Body of pancreas (tissue), 4 donors: ENCODE measurements at regions not wholly inside any gene's neighbourhood (a gene's known extent, or its start where the extent isn't known, plus 50 kb on each side); places are given as distances from the start of the nearest gene placed in this dataset.
"Not testable (repeated sequence)": the region's sequence is repeated elsewhere in the genome, so short reads cannot be mapped to it uniquely, and the experiment has no call there.

Source experiments
- ATAC-seq: fragments of 150-250 bp; one replicate; pipeline ENCODE4 v1.9.1; 2016
- DNase-seq, 4 donors: peaks; one replicate each; pipeline ENCODE4 v3.0.0-alpha.2; 2019
- H3K27ac ChIP-seq, 4 donors: fragments of 200-600 bp; sonication (generic); 1 replicate in 3 of 4; 2 replicates in 1 of 4; pipeline versions ENCODE4 v1.5.1 to v1.6.1; 2016 to 2019; ENCODE audit warnings: mild to moderate bottlenecking in 1 of 4, mixed read lengths in 1 of 4, moderate library complexity in 1 of 4
- H3K27me3 ChIP-seq, 2 donors: fragments of 200-600 bp; sonication (generic); one replicate each; pipeline ENCODE4 v1.6.0; 2016; ENCODE audit warnings: mild to moderate bottlenecking in 1 of 2
- H3K36me3 ChIP-seq, 2 donors: fragments of 200-600 bp; sonication (generic); replicated peaks in 1 of 2; 2 replicates each; pipeline ENCODE4 v1.5.1; 2016; ENCODE audit warnings: low read depth in 2 of 2; ENCODE audit not compliant: insufficient read depth in 1 of 2
- H3K4me1 ChIP-seq: fragments of 200-600 bp; sonication (generic); one replicate; pipeline ENCODE4 v1.6.0; 2016
- H3K4me3 ChIP-seq, 2 donors: fragments of 200-600 bp; sonication (generic); 1 replicate in 1 of 2; 2 replicates in 1 of 2; pipeline ENCODE4 v1.5.1; 2016 to 2019
- H3K9me3 ChIP-seq, 3 donors: fragments of 200-600 bp; sonication (generic); 1 replicate in 2 of 3; 2 replicates in 1 of 3; pipeline ENCODE4 v1.5.1; 2016
- POLR2A ChIP-seq, 3 donors: fragments of 450-650 bp; IDR thresholded peaks; one replicate each; pipeline ENCODE4 v1.6.1; 2016; ENCODE audit warnings: antibody characterized with exemption in 3 of 3, mild to moderate bottlenecking in 2 of 3
- WGBS, 2 donors: methylation state at CpG; one replicate each; pipeline ENCODE4 v1.1.5; 2017; 5-methylcytosine and 5-hydroxymethylcytosine counted together
- intact Hi-C: fragments of 100-400 bp; cut with DNase I; formaldehyde crosslinking; loops from one replicate; pipeline ENCODE4 v1.15.1; 2023
- TF ChIP-seq, protein P1 (sequence below), 7 experiments: fragments of 450-650 bp in 4 of 7; fragments of 200-600 bp in 3 of 7; sonication (generic) in 3 of 7; IDR thresholded peaks; one replicate each; pipeline ENCODE4 v1.5.1; 2016 to 2019; ENCODE audit warnings: antibody characterized with exemption in 7 of 7

DNA sequence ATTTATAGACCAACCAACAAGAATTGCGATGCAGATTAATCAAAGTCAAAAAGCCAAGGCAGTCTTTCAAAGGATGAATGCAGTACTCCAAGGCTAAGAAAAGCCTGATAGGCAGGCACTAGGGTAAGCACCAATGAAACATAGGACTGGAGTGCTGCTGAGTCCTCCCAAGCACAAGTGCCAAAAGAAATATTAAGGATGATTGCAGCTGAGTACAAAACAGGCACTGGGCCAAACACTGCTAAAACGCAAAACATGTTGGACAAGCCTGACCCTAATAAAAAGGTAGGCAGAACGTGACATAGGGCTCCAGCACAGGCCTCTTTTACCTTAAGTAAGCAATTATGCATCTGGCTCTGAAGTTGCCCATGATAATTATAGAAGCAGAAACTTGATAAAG lies 160.1 kb upstream of the LRP1B start:
- H3K4me1 ChIP-seq, result no peaks in the 10 kb centered on the region
- ATAC-seq (no peak), DNase-seq (peak in 2 of 4 donors; percentile 5 to 10)
- H3K4me3 ChIP-seq, result no peak overlapping the region
- TF ChIP-seq, protein P1, sequence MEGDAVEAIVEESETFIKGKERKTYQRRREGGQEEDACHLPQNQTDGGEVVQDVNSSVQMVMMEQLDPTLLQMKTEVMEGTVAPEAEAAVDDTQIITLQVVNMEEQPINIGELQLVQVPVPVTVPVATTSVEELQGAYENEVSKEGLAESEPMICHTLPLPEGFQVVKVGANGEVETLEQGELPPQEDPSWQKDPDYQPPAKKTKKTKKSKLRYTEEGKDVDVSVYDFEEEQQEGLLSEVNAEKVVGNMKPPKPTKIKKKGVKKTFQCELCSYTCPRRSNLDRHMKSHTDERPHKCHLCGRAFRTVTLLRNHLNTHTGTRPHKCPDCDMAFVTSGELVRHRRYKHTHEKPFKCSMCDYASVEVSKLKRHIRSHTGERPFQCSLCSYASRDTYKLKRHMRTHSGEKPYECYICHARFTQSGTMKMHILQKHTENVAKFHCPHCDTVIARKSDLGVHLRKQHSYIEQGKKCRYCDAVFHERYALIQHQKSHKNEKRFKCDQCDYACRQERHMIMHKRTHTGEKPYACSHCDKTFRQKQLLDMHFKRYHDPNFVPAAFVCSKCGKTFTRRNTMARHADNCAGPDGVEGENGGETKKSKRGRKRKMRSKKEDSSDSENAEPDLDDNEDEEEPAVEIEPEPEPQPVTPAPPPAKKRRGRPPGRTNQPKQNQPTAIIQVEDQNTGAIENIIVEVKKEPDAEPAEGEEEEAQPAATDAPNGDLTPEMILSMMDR (IDR thresholded peaks at IDR 0.05), result no peak
- TF ChIP-seq POLR2A (IDR thresholded peaks at IDR 0.05), result no peak
- no peaks in the 10 kb centered on the region for H3K36me3 ChIP-seq
- H3K27ac ChIP-seq, result no peak overlapping the region
- 36 to 42% methylated on average over 3 of the region's 3 CpGs for WGBS, 2 donors
- no peaks in the 10 kb centered on the region for H3K9me3 ChIP-seq
- no peaks in the 10 kb centered on the region for H3K27me3 ChIP-seq
- intact Hi-C loops, result no loop called here

DNA sequence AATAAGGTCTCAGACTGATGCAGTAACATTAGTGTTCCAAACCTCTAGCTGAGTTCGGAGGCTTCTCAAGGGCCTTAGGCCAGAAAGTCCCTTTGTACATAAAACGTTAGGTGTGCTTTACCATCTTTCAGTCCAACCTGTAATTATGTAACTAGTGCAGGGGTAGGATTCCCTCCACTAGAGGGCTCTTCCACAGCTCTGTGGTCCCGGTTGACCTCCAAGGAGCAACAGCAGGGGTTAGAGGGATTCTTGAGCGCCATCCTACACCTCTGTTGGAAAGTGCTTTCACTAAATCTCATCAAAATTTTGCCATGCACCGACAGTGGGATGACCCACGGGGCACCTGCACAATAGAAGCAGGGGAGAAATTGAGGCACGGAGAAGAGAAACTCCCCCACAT lies 155.8 kb upstream of the LRP1B start:
- intact Hi-C loops, result no loop called here
- Histone ChIP-seq H3K27ac (no peak overlapping the region), H3K36me3 (no peaks in the 10 kb centered on the region), H3K4me3 (no peak overlapping the region), H3K27me3 (no peaks in the 10 kb centered on the region), H3K4me1 (no peaks in the 10 kb centered on the region), H3K9me3 (no peaks in the 10 kb centered on the region)
- TF ChIP-seq, protein P1 (IDR thresholded peaks at IDR 0.05), result peak; percentile 30 to 52 (median 35)
- no peak for TF ChIP-seq POLR2A (IDR thresholded peaks at IDR 0.05)
- DNase-seq, result peak in 2 of 4 donors; percentile 21 to 27
- WGBS, 2 donors, result 29 to 38% methylated on average over 7 of the region's 7 CpGs
- peak; percentile 38 for ATAC-seq

DNA sequence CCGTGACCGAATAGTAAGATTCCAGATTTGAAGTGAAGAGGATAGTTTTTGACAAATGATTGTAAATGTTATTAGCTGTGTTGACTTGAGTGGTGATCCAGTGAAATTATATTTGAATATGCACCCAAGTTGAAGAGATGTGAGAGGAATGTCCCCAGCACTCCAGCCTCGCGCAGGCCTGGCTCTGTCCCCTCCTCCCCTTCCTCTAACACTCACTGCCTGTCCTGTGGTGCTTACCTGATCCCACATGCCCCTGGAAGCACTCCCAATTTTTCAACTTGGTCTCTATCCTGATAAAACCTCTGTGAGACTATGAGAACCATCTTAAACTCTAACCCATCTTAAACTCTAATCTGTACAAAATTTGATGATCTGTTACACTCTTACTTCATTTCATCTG lies 154.7 kb upstream of the LRP1B start:
- H3K27ac ChIP-seq, result no peak overlapping the region
- H3K36me3 ChIP-seq, result no peaks in the 10 kb centered on the region
- intact Hi-C loops, result no loop called here
- WGBS, 2 donors, result 80 to 88% methylated on average over 4 of the region's 4 CpGs
- H3K27me3 ChIP-seq, result no peaks in the 10 kb centered on the region
- H3K9me3 ChIP-seq, result no peaks in the 10 kb centered on the region
- TF ChIP-seq, protein P1 (IDR thresholded peaks at IDR 0.05), result no peak
- TF ChIP-seq POLR2A (IDR thresholded peaks at IDR 0.05), result no peak
- ATAC-seq, result no peak
- no peak for DNase-seq
- H3K4me1 ChIP-seq, result no peaks in the 10 kb centered on the region
- H3K4me3 ChIP-seq, result no peak overlapping the region

DNA sequence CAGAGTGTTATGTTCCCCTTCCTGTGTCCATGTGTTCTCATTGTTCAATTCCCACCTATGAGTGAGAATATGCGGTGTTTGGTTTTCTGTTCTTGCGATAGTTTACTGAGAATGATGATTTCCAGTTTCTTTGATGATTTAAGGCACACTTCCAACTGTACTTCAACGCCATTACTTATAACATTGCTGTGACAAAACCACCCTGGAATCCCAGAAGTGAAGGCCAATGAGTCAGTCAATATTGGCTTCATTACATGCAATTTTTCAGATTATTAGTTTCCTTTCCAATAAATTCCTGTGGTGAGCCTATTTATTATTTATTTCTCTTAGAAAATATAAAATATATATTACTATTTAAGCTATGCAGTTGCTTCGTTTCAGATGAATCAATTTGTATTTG lies 153.5 kb upstream of the LRP1B start:
- H3K27me3 ChIP-seq, H3K36me3 ChIP-seq, H3K27ac ChIP-seq, H3K4me1 ChIP-seq, H3K4me3 ChIP-seq, H3K9me3 ChIP-seq, DNase-seq, intact Hi-C loops, ATAC-seq: not testable (repeated sequence)
- 74 to 76% methylated on average over 4 of the region's 4 CpGs for WGBS, 2 donors

DNA sequence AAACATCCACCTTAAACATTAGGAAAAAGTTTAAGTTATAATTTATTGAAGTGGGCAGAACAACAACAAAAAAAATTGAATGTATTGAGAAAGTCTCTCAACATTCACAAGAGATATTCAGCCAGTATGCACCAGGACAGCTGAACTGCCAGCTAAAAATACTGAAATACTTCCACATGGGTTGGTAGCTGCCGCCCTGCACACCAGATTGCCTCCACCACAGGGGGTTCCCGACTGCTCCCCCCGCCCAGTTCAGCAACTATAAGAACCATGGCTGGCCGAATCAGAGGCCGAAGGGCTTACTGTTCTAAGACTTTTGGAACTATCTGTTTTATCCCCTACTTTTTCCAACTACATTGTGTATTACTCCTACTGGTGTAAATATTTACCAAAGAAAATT lies 150.0 kb upstream of the LRP1B start:
- Histone ChIP-seq H3K36me3 (no peaks in the 10 kb centered on the region), H3K9me3 (no peaks in the 10 kb centered on the region), H3K27ac (no peak overlapping the region), H3K27me3 (no peaks in the 10 kb centered on the region), H3K4me3 (no peak overlapping the region), H3K4me1 (no peaks in the 10 kb centered on the region)
- ATAC-seq (no peak), DNase-seq (no peak)
- intact Hi-C loops, result no loop called here
- no peak for TF ChIP-seq POLR2A (IDR thresholded peaks at IDR 0.05)
- TF ChIP-seq, protein P1 (IDR thresholded peaks at IDR 0.05), result no peak
- WGBS, 2 donors, result 55 to 71% methylated on average over 5 of the region's 5 CpGs
